ENCODE measurements at regions not wholly inside any gene's neighbourhood (a gene's known extent, or its start where the extent isn't known, plus 50 kb on each side); places are given as distances from the start of the nearest gene placed in this dataset.

DNA sequence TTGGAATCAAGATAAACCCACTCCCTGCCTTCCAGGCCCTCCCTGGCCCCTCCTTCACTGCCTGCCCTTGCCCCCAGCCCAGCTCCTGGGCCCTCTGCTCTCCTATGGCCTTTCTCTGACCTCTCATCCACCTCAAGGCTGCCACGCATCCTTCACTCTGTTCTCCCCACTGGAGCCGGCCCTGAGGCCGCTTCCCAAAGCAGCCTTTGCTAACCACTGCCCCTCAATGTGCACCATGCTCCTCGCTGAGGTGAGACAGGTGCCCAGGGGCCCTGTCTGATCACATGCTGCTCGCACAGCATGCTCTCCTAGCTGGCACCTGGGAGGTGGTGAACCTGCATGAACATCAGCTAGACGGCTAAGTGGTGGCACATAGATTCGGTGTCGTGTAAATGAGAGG lies 138.5 kb upstream of the RET start:
- no peaks in the 10 kb centered on the region for H3K9me3 ChIP-seq (ENCODE audit: insufficient read depth, low read length, severe bottlenecking)
- H3K27ac ChIP-seq (ENCODE audit: low read length): no peak overlapping the region
- ATAC-seq (ENCODE audit: insufficient read depth, low read depth) (no peak), DNase-seq (no peak)
- no peaks in the 10 kb centered on the region for H3K27me3 ChIP-seq (ENCODE audit: insufficient read depth, low read length, poor library complexity)
- no peak overlapping the region for H3K4me3 ChIP-seq (ENCODE audit: low read depth in 1 of 2, low read length in 2 of 2)
- no peaks in the 10 kb centered on the region for H3K79me2 ChIP-seq (ENCODE audit: insufficient read depth, low read length)
- H2AFZ ChIP-seq (ENCODE audit: low read depth, low read length): no peak overlapping the region
- TF ChIP-seq EZH2 (IDR thresholded peaks at IDR 0.05; ENCODE audit: borderline replicate concordance, low read depth, low read length, severe bottlenecking): no peak
- TF ChIP-seq, protein P1, sequence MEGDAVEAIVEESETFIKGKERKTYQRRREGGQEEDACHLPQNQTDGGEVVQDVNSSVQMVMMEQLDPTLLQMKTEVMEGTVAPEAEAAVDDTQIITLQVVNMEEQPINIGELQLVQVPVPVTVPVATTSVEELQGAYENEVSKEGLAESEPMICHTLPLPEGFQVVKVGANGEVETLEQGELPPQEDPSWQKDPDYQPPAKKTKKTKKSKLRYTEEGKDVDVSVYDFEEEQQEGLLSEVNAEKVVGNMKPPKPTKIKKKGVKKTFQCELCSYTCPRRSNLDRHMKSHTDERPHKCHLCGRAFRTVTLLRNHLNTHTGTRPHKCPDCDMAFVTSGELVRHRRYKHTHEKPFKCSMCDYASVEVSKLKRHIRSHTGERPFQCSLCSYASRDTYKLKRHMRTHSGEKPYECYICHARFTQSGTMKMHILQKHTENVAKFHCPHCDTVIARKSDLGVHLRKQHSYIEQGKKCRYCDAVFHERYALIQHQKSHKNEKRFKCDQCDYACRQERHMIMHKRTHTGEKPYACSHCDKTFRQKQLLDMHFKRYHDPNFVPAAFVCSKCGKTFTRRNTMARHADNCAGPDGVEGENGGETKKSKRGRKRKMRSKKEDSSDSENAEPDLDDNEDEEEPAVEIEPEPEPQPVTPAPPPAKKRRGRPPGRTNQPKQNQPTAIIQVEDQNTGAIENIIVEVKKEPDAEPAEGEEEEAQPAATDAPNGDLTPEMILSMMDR (IDR thresholded peaks at IDR 0.05; ENCODE audit: borderline replicate concordance, extremely low read depth, low read length, poor library complexity, severe bottlenecking): no peak
- H3K9ac ChIP-seq (ENCODE audit: low read depth, low read length): no peak overlapping the region
- no peaks in the 10 kb centered on the region for H3K4me1 ChIP-seq (ENCODE audit: insufficient read depth, low read length)
- H3K4me2 ChIP-seq (ENCODE audit: insufficient read depth, low read length): no peak overlapping the region
- H4K20me1 ChIP-seq (ENCODE audit: insufficient read depth, low read length): no peaks in the 10 kb centered on the region
- no peaks in the 10 kb centered on the region for H3K36me3 ChIP-seq (ENCODE audit: insufficient read depth, low read length)

DNA sequence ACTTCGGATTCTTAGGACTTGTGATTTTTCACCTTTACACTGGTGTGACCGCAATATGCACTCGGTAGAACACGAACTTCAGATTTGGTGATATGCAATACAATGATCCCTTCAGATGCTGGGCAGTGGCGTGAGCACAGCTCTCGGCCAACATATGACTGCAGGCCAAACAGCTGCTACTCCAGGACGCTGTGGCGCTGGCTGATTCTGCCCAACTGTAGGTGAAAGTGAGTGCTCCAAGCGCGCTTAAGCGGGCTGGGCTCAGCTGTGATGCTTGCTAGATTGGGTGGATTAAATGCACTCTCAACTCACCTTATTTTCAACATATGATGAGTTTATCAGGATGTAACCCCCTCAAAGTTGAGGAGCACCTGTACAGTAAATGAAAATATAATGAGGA lies 137.6 kb upstream of the RET start:
- no peak overlapping the region for H3K27ac ChIP-seq (ENCODE audit: low read length)
- H3K9me3 ChIP-seq (ENCODE audit: insufficient read depth, low read length, severe bottlenecking): no peaks in the 10 kb centered on the region
- H3K4me2 ChIP-seq (ENCODE audit: insufficient read depth, low read length): no peak overlapping the region
- TF ChIP-seq EZH2 (IDR thresholded peaks at IDR 0.05; ENCODE audit: borderline replicate concordance, low read depth, low read length, severe bottlenecking): no peak
- TF ChIP-seq, protein P1 (IDR thresholded peaks at IDR 0.05; ENCODE audit: borderline replicate concordance, extremely low read depth, low read length, poor library complexity, severe bottlenecking): no peak
- no peak overlapping the region for H3K4me3 ChIP-seq (ENCODE audit: low read depth in 1 of 2, low read length in 2 of 2)
- H3K36me3 ChIP-seq (ENCODE audit: insufficient read depth, low read length): no peaks in the 10 kb centered on the region
- no peaks in the 10 kb centered on the region for H3K79me2 ChIP-seq (ENCODE audit: insufficient read depth, low read length)
- H4K20me1 ChIP-seq (ENCODE audit: insufficient read depth, low read length): no peaks in the 10 kb centered on the region
- no peaks in the 10 kb centered on the region for H3K4me1 ChIP-seq (ENCODE audit: insufficient read depth, low read length)
- no peak overlapping the region for H2AFZ ChIP-seq (ENCODE audit: low read depth, low read length)
- no peak overlapping the region for H3K9ac ChIP-seq (ENCODE audit: low read depth, low read length)
- H3K27me3 ChIP-seq (ENCODE audit: insufficient read depth, low read length, poor library complexity): no peaks in the 10 kb centered on the region
- DNase-seq (no peak), ATAC-seq (ENCODE audit: insufficient read depth, low read depth) (no peak)

DNA sequence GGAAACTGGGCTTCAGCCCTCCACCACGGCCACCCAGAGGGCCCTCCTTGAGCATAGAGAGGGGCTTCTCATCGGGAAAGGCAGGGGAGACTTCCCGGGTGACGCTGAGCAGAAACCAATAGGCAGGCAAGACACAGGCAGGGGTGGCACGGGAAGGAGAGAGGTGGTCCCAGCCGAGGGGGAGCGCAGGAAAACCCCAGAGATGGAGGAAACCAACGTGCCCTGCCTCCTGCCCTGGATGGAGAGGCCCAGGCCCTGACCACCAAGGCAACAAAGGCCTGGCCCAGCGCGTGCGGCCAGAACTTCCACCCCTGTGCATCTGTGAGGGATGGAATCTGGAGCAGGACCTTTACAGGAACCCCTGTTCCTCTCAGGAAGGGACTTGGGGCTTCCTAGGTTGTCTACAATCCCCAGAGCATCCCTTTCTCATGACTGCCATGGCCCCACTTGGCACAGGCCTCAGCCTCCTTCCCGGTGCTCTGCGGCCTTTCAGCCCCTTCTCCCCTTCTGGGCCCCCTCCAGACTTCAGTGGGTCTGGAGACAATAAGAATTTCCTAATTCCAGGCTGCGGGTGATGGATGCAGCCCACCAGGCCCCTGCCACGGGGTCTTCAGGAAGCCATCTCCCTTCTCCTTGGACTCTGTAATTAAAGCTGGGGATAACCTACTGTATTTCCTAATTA lies 137.0 kb upstream of the RET start:
- ATAC-seq (ENCODE audit: insufficient read depth, low read depth) (no peak), DNase-seq (no peak)
- no peaks in the 10 kb centered on the region for H3K36me3 ChIP-seq (ENCODE audit: insufficient read depth, low read length)
- H3K4me3 ChIP-seq (ENCODE audit: low read depth in 1 of 2, low read length in 2 of 2): no peak overlapping the region
- H3K27ac ChIP-seq (ENCODE audit: low read length): no peak overlapping the region
- H3K9ac ChIP-seq (ENCODE audit: low read depth, low read length): no peak overlapping the region
- no peak overlapping the region for H2AFZ ChIP-seq (ENCODE audit: low read depth, low read length)
- no peaks in the 10 kb centered on the region for H4K20me1 ChIP-seq (ENCODE audit: insufficient read depth, low read length)
- H3K9me3 ChIP-seq (ENCODE audit: insufficient read depth, low read length, severe bottlenecking): no peaks in the 10 kb centered on the region
- H3K27me3 ChIP-seq (ENCODE audit: insufficient read depth, low read length, poor library complexity): no peaks in the 10 kb centered on the region
- no peak overlapping the region for H3K4me2 ChIP-seq (ENCODE audit: insufficient read depth, low read length)
- H3K4me1 ChIP-seq (ENCODE audit: insufficient read depth, low read length): no peaks in the 10 kb centered on the region
- no peak for TF ChIP-seq EZH2 (IDR thresholded peaks at IDR 0.05; ENCODE audit: borderline replicate concordance, low read depth, low read length, severe bottlenecking)
- TF ChIP-seq, protein P1 (IDR thresholded peaks at IDR 0.05; ENCODE audit: borderline replicate concordance, extremely low read depth, low read length, poor library complexity, severe bottlenecking): no peak
- no peaks in the 10 kb centered on the region for H3K79me2 ChIP-seq (ENCODE audit: insufficient read depth, low read length)

Measured in DND-41 (cell line).